ENCODE measurements at regions not wholly inside any gene's neighbourhood (a gene's known extent, or its start where the extent isn't known, plus 50 kb on each side); places are given as distances from the start of the nearest gene placed in this dataset.

DNA sequence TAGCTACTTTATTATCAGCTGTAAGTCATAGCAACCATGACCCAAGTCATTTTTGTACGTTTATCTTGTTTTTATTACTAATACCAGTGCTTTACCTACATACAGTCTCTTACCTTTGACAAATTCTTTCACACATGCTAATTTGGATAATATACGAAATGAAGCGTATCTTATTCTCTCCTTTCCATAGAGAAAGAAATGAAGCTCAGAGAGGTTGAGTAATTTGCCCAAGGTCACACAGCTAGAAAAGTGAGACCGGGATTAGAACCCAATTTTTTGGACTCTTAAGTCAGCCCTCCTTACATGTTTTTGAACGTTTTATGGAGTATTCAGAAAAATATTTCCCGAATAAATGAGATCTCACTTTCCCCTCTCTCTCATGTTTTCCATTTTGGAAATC, 52.6 kb downstream of the OLIG1 start (continued):
- no peak for TF ChIP-seq ELF4 (CRISPR knock-in tag; IDR thresholded peaks at IDR 0.05; ENCODE audit: low read depth)
- no peak for TF ChIP-seq SP1 (CRISPR knock-in tag; conservative IDR thresholded peaks at IDR 0.05)
- no peak for TF ChIP-seq NFATC4 (CRISPR knock-in tag; IDR thresholded peaks at IDR 0.05)
- no peak for TF ChIP-seq FOXJ3 (CRISPR knock-in tag; IDR thresholded peaks at IDR 0.05; ENCODE audit: borderline replicate concordance)
- no peak for TF ChIP-seq NR2C2 (CRISPR knock-in tag; IDR thresholded peaks at IDR 0.05)
- no peak for TF ChIP-seq NR3C1 (CRISPR knock-in tag; conservative IDR thresholded peaks at IDR 0.05; ENCODE audit: low read depth)

DNA sequence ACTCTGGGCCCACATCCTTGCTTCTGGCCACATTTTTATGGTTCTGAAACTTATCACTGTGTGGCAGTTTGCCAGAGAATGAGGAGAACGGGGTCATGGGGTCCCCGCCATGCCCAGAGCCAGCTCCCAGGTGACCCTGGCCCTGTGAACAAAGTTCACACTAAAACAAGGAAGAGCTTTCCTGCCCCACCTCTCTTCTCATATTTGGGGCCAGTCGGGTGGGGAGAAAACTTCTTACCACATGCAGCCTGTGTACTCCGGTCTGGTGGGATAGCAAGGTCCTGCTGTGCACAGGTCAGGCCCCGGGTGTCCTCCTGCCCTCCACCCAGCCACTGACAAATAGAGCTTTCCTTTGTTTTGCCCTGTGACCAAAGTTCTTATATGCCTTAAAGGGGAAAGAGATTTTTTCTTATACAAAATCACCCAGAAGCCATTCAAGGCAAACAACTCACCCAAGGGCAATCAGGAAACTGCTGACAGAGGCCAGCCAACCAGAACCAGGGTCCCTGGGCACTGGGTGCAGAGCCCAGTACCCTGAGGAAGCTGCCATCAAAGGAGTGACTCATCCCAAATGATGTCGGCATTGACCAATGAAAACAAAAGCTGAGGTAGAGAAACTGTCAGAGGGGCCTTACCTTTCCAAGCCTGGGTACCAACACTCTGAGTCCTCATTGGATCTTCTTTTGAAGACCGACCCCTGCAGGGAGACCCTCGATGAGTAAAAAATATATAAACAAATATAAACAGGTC, 53.6 kb downstream of the OLIG1 start:
- ChIA-PET CTCF (interaction anchor here (0.7 to 1.8 kb wide), 4 partner anchors 47 to 205 kb away, joined by 3 to 6 read pairs (median 4); no protein-coding TSS in a partner anchor), POLR2A (interaction anchor here (1.0 kb wide), 1 partner anchor 317 kb away, joined by 3 read pairs; no protein-coding TSS in a partner anchor)
- H3K4me3 Mint-ChIP-seq, result no peak overlapping the region
- H3K4me1 Mint-ChIP-seq, result peaks cover 48% of the 10 kb centered on the region
- TF ChIP-seq ZBTB21 (CRISPR knock-in tag; IDR thresholded peaks at IDR 0.05; ENCODE audit: borderline replicate concordance) (no peak), NR1H2 (CRISPR knock-in tag; IDR thresholded peaks at IDR 0.05) (no peak), OVOL2 (CRISPR knock-in tag; IDR thresholded peaks at IDR 0.05; ENCODE audit: borderline replicate concordance) (no peak), TEAD4 (CRISPR knock-in tag; IDR thresholded peaks at IDR 0.05) (no peak), GRHL2 (CRISPR knock-in tag; IDR thresholded peaks at IDR 0.05; ENCODE audit: insufficient replicate concordance, severe bottlenecking) (no peak), FOXK1 (CRISPR knock-in tag; IDR thresholded peaks at IDR 0.05) (no peak), TEAD1 (CRISPR knock-in tag; IDR thresholded peaks at IDR 0.05) (no peak)
- TF ChIP-seq, protein P1, sequence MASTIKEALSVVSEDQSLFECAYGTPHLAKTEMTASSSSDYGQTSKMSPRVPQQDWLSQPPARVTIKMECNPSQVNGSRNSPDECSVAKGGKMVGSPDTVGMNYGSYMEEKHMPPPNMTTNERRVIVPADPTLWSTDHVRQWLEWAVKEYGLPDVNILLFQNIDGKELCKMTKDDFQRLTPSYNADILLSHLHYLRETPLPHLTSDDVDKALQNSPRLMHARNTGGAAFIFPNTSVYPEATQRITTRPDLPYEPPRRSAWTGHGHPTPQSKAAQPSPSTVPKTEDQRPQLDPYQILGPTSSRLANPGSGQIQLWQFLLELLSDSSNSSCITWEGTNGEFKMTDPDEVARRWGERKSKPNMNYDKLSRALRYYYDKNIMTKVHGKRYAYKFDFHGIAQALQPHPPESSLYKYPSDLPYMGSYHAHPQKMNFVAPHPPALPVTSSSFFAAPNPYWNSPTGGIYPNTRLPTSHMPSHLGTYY (CRISPR knock-in tag; IDR thresholded peaks at IDR 0.05), result no peak
- TF ChIP-seq, protein P2, sequence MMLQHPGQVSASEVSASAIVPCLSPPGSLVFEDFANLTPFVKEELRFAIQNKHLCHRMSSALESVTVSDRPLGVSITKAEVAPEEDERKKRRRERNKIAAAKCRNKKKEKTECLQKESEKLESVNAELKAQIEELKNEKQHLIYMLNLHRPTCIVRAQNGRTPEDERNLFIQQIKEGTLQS (CRISPR knock-in tag; conservative IDR thresholded peaks at IDR 0.05), result no peak
- ATAC-seq (no peak), DNase-seq (ENCODE audit: low spot score) (no peak)
- peaks cover 12% of the 10 kb centered on the region for H3K27me3 Mint-ChIP-seq (ENCODE audit: low read depth)
- no peaks in the 10 kb centered on the region for H3K36me3 Mint-ChIP-seq
- H3K27ac Mint-ChIP-seq, result no peak overlapping the region
- H3K9me3 Mint-ChIP-seq, result no peaks in the 10 kb centered on the region

DNA sequence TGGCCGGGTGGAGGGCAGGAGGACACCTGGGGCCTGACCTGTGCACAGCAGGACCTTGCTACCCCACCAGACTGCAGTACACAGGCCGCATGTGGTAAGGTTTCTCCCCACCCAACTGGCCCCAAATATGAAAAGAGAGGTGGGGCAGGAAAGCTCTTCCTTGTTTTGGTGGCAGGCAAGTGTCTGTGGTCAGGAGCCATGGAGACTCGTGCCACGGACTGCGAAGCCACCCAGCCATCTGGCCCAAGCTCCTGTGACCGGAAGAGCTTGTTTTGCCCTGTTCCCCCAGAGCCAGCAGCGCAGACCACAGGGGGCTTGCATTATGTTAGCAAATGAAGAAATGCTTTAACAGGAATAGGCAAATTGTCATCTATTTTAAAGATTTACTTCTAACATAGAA, 54.9 kb downstream of the OLIG1 start:
- Mint-ChIP-seq H3K4me1 (peaks cover 52% of the 10 kb centered on the region), H3K27me3 (ENCODE audit: low read depth) (peaks cover 16% of the 10 kb centered on the region), H3K27ac (no peak overlapping the region), H3K9me3 (no peaks in the 10 kb centered on the region), H3K36me3 (no peaks in the 10 kb centered on the region), H3K4me3 (no peak overlapping the region)
- ChIA-PET CTCF (interaction anchor here (0.7 to 5.5 kb wide), 7 partner anchors 9 to 185 kb away, joined by 3 to 92 read pairs (median 4); partner anchors contain the start of gene OLIG2), POLR2A (no interaction called here)
- ATAC-seq (no peak), DNase-seq (ENCODE audit: low spot score) (no peak)
- TF ChIP-seq PRRX2 (CRISPR knock-in tag; IDR thresholded peaks at IDR 0.05) (no peak), ETV6 (CRISPR knock-in tag; IDR thresholded peaks at IDR 0.05) (no peak)

DNA sequence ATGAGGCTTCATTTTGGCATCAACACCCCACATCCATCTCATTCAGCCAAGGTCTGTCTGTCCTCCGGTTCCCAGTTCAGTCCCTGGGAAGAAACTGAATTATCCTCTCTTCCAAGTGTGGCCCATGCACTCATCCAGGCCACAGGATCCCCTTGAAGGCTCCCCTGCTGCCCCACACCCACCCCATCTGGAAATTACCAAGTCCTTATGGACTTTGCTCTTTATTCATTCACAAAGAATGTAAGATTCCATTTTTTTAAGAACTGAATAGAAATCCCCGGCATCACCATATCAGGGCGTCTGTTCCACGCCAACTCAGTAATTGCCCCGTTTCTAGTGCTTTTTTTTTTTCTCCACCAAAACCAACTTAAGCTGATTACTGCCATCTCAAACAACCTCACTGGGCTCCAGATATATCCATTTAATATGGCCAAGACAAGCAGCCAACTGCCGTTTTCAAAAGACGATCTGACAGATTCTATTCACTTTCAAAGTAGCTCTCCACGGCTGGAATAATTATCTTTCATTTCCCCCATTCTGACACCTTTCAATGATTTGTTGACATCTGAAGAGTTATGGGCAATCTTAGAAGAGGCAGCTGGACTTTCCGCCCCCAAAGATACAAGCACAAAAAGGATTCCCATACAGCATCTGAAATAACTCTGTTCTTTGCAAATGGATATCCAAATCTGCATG, 55.9 kb downstream of the OLIG1 start:
- ATAC-seq (no peak), DNase-seq (ENCODE audit: low spot score) (no peak)
- no peak overlapping the region for H3K4me3 Mint-ChIP-seq
- H3K27ac Mint-ChIP-seq, result no peak overlapping the region
- ChIA-PET POLR2A (interaction anchor here (0.6 to 0.7 kb wide), 6 partner anchors 15 to 354 kb away, joined by 3 to 4 read pairs (median 4); partner anchors contain the start of gene TMEM50B), CTCF (interaction anchor here (0.7 to 5.5 kb wide), 24 partner anchors 10 to 323 kb away, joined by 3 to 92 read pairs (median 6); partner anchors contain the start of gene OLIG2)
- H3K27me3 Mint-ChIP-seq (ENCODE audit: low read depth), result peaks cover 16% of the 10 kb centered on the region
- no peaks in the 10 kb centered on the region for H3K9me3 Mint-ChIP-seq
- peaks cover 52% of the 10 kb centered on the region for H3K4me1 Mint-ChIP-seq
- H3K36me3 Mint-ChIP-seq, result no peaks in the 10 kb centered on the region
- TF ChIP-seq IRF2 (CRISPR knock-in tag; IDR thresholded peaks at IDR 0.05; ENCODE audit: borderline replicate concordance, low read depth), result no peak
- no peak for TF ChIP-seq TCF7 (CRISPR knock-in tag; IDR thresholded peaks at IDR 0.05; ENCODE audit: low read depth)
- TF ChIP-seq KAT7 (CRISPR knock-in tag; IDR thresholded peaks at IDR 0.05; ENCODE audit: borderline replicate concordance), result no peak
- no peak for TF ChIP-seq EMX1 (CRISPR knock-in tag; IDR thresholded peaks at IDR 0.05)
- no peak for TF ChIP-seq NR3C1 (CRISPR knock-in tag; conservative IDR thresholded peaks at IDR 0.05; ENCODE audit: low read depth)
- no peak for TF ChIP-seq ZNF121 (CRISPR knock-in tag; IDR thresholded peaks at IDR 0.05)
- TF ChIP-seq, protein P3, sequence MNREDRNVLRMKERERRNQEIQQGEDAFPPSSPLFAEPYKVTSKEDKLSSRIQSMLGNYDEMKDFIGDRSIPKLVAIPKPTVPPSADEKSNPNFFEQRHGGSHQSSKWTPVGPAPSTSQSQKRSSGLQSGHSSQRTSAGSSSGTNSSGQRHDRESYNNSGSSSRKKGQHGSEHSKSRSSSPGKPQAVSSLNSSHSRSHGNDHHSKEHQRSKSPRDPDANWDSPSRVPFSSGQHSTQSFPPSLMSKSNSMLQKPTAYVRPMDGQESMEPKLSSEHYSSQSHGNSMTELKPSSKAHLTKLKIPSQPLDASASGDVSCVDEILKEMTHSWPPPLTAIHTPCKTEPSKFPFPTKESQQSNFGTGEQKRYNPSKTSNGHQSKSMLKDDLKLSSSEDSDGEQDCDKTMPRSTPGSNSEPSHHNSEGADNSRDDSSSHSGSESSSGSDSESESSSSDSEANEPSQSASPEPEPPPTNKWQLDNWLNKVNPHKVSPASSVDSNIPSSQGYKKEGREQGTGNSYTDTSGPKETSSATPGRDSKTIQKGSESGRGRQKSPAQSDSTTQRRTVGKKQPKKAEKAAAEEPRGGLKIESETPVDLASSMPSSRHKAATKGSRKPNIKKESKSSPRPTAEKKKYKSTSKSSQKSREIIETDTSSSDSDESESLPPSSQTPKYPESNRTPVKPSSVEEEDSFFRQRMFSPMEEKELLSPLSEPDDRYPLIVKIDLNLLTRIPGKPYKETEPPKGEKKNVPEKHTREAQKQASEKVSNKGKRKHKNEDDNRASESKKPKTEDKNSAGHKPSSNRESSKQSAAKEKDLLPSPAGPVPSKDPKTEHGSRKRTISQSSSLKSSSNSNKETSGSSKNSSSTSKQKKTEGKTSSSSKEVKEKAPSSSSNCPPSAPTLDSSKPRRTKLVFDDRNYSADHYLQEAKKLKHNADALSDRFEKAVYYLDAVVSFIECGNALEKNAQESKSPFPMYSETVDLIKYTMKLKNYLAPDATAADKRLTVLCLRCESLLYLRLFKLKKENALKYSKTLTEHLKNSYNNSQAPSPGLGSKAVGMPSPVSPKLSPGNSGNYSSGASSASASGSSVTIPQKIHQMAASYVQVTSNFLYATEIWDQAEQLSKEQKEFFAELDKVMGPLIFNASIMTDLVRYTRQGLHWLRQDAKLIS (CRISPR knock-in tag; IDR thresholded peaks at IDR 0.05; ENCODE audit: borderline replicate concordance), result no peak
- no peak for TF ChIP-seq SOX15 (CRISPR knock-in tag; IDR thresholded peaks at IDR 0.05)
- TF ChIP-seq, protein P4, sequence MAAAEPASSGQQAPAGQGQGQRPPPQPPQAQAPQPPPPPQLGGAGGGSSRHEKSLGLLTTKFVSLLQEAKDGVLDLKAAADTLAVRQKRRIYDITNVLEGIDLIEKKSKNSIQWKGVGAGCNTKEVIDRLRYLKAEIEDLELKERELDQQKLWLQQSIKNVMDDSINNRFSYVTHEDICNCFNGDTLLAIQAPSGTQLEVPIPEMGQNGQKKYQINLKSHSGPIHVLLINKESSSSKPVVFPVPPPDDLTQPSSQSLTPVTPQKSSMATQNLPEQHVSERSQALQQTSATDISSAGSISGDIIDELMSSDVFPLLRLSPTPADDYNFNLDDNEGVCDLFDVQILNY (CRISPR knock-in tag; IDR thresholded peaks at IDR 0.05), result no peak
- no peak for TF ChIP-seq ZBTB21 (CRISPR knock-in tag; IDR thresholded peaks at IDR 0.05; ENCODE audit: borderline replicate concordance)
